AG09309 (cell line): ENCODE measurements at regions not wholly inside any gene's neighbourhood (a gene's known extent, or its start where the extent isn't known, plus 50 kb on each side); places are given as distances from the start of the nearest gene placed in this dataset.

ENCODE experiments used
- DNase-seq: peaks from one replicate; pipeline ENCODE4 v3.0.0-alpha.2; 2010; ENCODE audit warnings: low read depth
- H3K4me3 ChIP-seq: 2 replicates; pipeline ENCODE4 v1.5.1; 2011; ENCODE audit warnings: mild to moderate bottlenecking, low read depth, low read length, moderate library complexity; ENCODE audit not compliant: control insufficient read depth
- CTCF ChIP-seq: IDR thresholded peaks from 2 replicates; pipeline ENCODE4 v1.5.1; 2011; ENCODE audit warnings: mild to moderate bottlenecking, low read depth, low read length, inconsistent platforms; ENCODE audit not compliant: insufficient read depth, control insufficient read depth; ENCODE audit errors: missing control alignments

- DNase-seq: no peak
- H3K4me3 ChIP-seq: no peak overlapping the region
- TF ChIP-seq CTCF: no peak
Observed at GRCh38 chr20:10133532-10133931, 85.1 kb upstream of the SNAP25 start.

- DNase-seq: no peak
Observed at GRCh38 chr20:10134176-10134575, 84.5 kb upstream of the SNAP25 start.

GRCh38 chr20:10135438-10135837 is 83.2 kb upstream of the SNAP25 start:
- no peak overlapping the region for H3K4me3 ChIP-seq
- DNase-seq: no peak
- no peak for TF ChIP-seq CTCF

More at GRCh38 chr20:10134176-10134575, 84.5 kb upstream of the SNAP25 start:
- no peak for TF ChIP-seq CTCF
- H3K4me3 ChIP-seq: no peak overlapping the region

- H3K4me3 ChIP-seq: no peak overlapping the region
- no peak for TF ChIP-seq CTCF
- DNase-seq: no peak
Observed at GRCh38 chr20:10137032-10137431, 81.6 kb upstream of the SNAP25 start.

- DNase-seq: no peak
- no peak overlapping the region for H3K4me3 ChIP-seq
- TF ChIP-seq CTCF: no peak
Observed at GRCh38 chr20:10137533-10137932, 81.1 kb upstream of the SNAP25 start.

- no peak for DNase-seq
- H3K4me3 ChIP-seq: no peak overlapping the region
- TF ChIP-seq CTCF: no peak
Observed at GRCh38 chr20:10157549-10157948, 61.1 kb upstream of the SNAP25 start.

GRCh38 chr20:10167040-10167439 is 51.6 kb upstream of the SNAP25 start:
- no peak for DNase-seq
- H3K4me3 ChIP-seq: no peak overlapping the region
- TF ChIP-seq CTCF: no peak
